CD14-positive monocyte (primary cell): ENCODE measurements at regions not wholly inside any gene's neighbourhood (a gene's known extent, or its start where the extent isn't known, plus 50 kb on each side); places are given as distances from the start of the nearest gene placed in this dataset.

Experiments
- DNase-seq, 3 donors: peaks; one replicate each; pipeline ENCODE4 v3.0.0-alpha.2; 2011 to 2022
- H2AFZ ChIP-seq: 2 replicates; pipeline ENCODE4 v1.6.0; 2012; ENCODE audit warnings: mild to moderate bottlenecking, low read depth, low read length, inconsistent platforms; ENCODE audit not compliant: insufficient read depth, poor library complexity, severe bottlenecking
- H3K27ac ChIP-seq, 2 donors: 1 replicate in 1 of 2; 2 replicates in 1 of 2; pipeline ENCODE4 v1.5.1; 2012 to 2013; ENCODE audit warnings: low read length in 2 of 2, control low read depth in 1 of 2, inconsistent platforms in 1 of 2, low read depth in 1 of 2, mild to moderate bottlenecking in 1 of 2
- H3K27me3 ChIP-seq, 2 donors: one replicate each; pipeline versions ENCODE4 v1.6.0 to v1.6.1; 2011 to 2013; ENCODE audit warnings: low read length in 2 of 2; ENCODE audit not compliant: control insufficient read depth in 2 of 2, insufficient read depth in 2 of 2
- H3K36me3 ChIP-seq, 2 donors: replicated peaks in 1 of 2; 1 replicate in 1 of 2; 2 replicates in 1 of 2; pipeline versions ENCODE4 v1.5.1 to v1.6.1; 2012 to 2013; ENCODE audit warnings: low read length in 2 of 2, control low read depth in 1 of 2, inconsistent platforms in 1 of 2, mild to moderate bottlenecking in 1 of 2; ENCODE audit not compliant: insufficient read depth in 2 of 2, control insufficient read depth in 1 of 2
- H3K4me1 ChIP-seq, 2 donors: 1 replicate in 1 of 2; 2 replicates in 1 of 2; pipeline versions ENCODE4 v1.5.1 to v1.6.1; 2012 to 2013; ENCODE audit warnings: low read length in 2 of 2, control low read depth in 1 of 2, inconsistent platforms in 1 of 2, mild to moderate bottlenecking in 1 of 2, moderate library complexity in 1 of 2; ENCODE audit not compliant: insufficient read depth in 2 of 2, control insufficient read depth in 1 of 2
- H3K4me2 ChIP-seq: replicated peaks from 2 replicates; pipeline ENCODE3; 2012; ENCODE audit warnings: low read length, moderate library complexity, mild to moderate bottlenecking; ENCODE audit not compliant: poor library complexity, severe bottlenecking; ENCODE audit errors: extremely low read depth
- H3K4me3 ChIP-seq, 3 experiments: fragments of 200-600 bp in 1 of 3; sonication (generic) in 1 of 3; replicated peaks in 1 of 3; 1 replicate in 2 of 3; 2 replicates in 1 of 3; pipeline ENCODE4 v1.5.1; 2011 to 2013; ENCODE audit warnings: low read length in 3 of 3, mild to moderate bottlenecking in 3 of 3, control low read depth in 2 of 3, low read depth in 2 of 3, inconsistent platforms in 1 of 3, moderate library complexity in 1 of 3
- H3K79me2 ChIP-seq: 2 replicates; pipeline ENCODE4 v1.6.0; 2012; ENCODE audit warnings: mild to moderate bottlenecking, control low read depth, inconsistent platforms, low read length, moderate library complexity; ENCODE audit not compliant: insufficient read depth
- H3K9ac ChIP-seq: 2 replicates; pipeline ENCODE4 v1.6.0; 2017; ENCODE audit warnings: low read length, mild to moderate bottlenecking; ENCODE audit not compliant: insufficient read depth, poor library complexity, severe bottlenecking
- H3K9me3 ChIP-seq, 2 donors: replicated peaks in 1 of 2; 1 replicate in 1 of 2; 2 replicates in 1 of 2; pipeline versions ENCODE4 v1.5.1 to v1.6.1; 2012 to 2013; ENCODE audit warnings: low read length in 2 of 2, control low read depth in 1 of 2; ENCODE audit not compliant: control insufficient read depth in 1 of 2, insufficient read depth in 1 of 2
- H4K20me1 ChIP-seq: 2 replicates; pipeline ENCODE4 v1.6.0; 2012; ENCODE audit warnings: mild to moderate bottlenecking, low read length, control low read depth, moderate library complexity; ENCODE audit not compliant: insufficient read depth
- H3K27ac Mint-ChIP-seq, 7 donors: one replicate each; pipeline ENCODE4 v1.8.0; 2020; ENCODE audit warnings: mild to moderate bottlenecking in 7 of 7, mixed read lengths in 7 of 7, moderate library complexity in 6 of 7, inconsistent platforms in 2 of 7
- H3K27me3 Mint-ChIP-seq, 3 donors: one replicate each; pipeline ENCODE4 v1.8.0; 2021 to 2022; ENCODE audit warnings: low read depth in 3 of 3, mild to moderate bottlenecking in 3 of 3, mixed read lengths in 3 of 3, moderate library complexity in 3 of 3, inconsistent platforms in 1 of 3
- H3K36me3 Mint-ChIP-seq, 2 donors: one replicate each; pipeline ENCODE4 v1.8.0; 2020; ENCODE audit warnings: mixed read lengths in 2 of 2, inconsistent platforms in 1 of 2, mild to moderate bottlenecking in 1 of 2
- H3K4me1 Mint-ChIP-seq: one replicate; pipeline ENCODE4 v1.8.0; 2020; ENCODE audit warnings: mild to moderate bottlenecking, mixed read lengths
- H3K4me3 Mint-ChIP-seq, 2 donors: one replicate each; pipeline ENCODE4 v1.8.0; 2020; ENCODE audit warnings: mild to moderate bottlenecking in 2 of 2, mixed read lengths in 2 of 2, moderate library complexity in 1 of 2
- H3K9me3 Mint-ChIP-seq, 7 donors: one replicate each; pipeline ENCODE4 v1.8.0; 2020 to 2022; ENCODE audit warnings: mixed read lengths in 7 of 7, mild to moderate bottlenecking in 6 of 7, moderate library complexity in 6 of 7, inconsistent platforms in 2 of 7
- WGBS: methylation state at CpG from one replicate; pipeline ENCODE4 v1.1.5; 2013; ENCODE audit warnings: missing lambda C conversion rate; ENCODE audit not compliant: insufficient coverage; 5-methylcytosine and 5-hydroxymethylcytosine counted together
- intact Hi-C, 2 donors: fragments of 100-400 bp; cut with micrococcal nuclease; formaldehyde crosslinking; loops; one replicate each; pipeline versions ENCODE4 v1.15.0 to v1.15.1; 2023
- TF ChIP-seq, protein P1 (sequence below): fragments of 200-600 bp; IDR thresholded peaks from one replicate; pipeline ENCODE4 v1.8.0; 2022; ENCODE audit warnings: antibody characterized with exemption, mild to moderate bottlenecking

DNA sequence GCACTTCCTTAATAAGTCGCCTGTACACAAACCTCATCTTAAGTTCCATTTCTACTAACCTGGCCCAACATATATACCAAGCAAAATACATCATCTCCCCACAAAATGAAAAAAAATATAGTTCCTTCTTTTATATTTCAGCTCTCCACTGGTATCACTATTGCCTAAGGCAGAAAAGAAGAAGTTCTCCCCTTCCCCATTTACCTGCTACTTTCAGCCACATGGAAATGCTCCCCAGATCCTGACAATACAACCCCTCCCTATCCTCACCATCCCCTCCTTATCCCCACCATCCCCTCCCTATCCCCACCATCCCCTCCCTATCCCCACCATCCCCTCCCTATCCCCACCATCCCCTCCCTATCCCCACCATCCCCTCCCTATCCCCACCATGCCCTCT lies 175.7 kb downstream of the LINC00237 start:
- Mint-ChIP-seq H3K27me3 (peaks cover 1 to 6% (median 3%) of the 10 kb centered on the region in 3 donors), H3K9me3 (peaks cover 0 to 1% (median 0%) of the 10 kb centered on the region in 7 donors), H3K4me1 (no peaks in the 10 kb centered on the region), H3K4me3 (no peak overlapping the region), H3K27ac (peak overlapping the region in 1 of 7 donors; percentile 25), H3K36me3 (no peaks in the 10 kb centered on the region)
- Histone ChIP-seq H3K4me1 (no peaks in the 10 kb centered on the region), H3K4me2 (no peak overlapping the region), H3K36me3 (no peaks in the 10 kb centered on the region), H3K9ac (no peak overlapping the region), H2AFZ (no peak overlapping the region), H3K4me3 (no peak overlapping the region), H3K9me3 (no peaks in the 10 kb centered on the region), H3K27me3 (no peaks in the 10 kb centered on the region), H4K20me1 (no peaks in the 10 kb centered on the region), H3K79me2 (no peaks in the 10 kb centered on the region), H3K27ac (no peak overlapping the region)
- intact Hi-C loops, result no loop called here
- WGBS, result 44% methylated on average over 1 of the region's 1 CpG
- TF ChIP-seq, protein P1, sequence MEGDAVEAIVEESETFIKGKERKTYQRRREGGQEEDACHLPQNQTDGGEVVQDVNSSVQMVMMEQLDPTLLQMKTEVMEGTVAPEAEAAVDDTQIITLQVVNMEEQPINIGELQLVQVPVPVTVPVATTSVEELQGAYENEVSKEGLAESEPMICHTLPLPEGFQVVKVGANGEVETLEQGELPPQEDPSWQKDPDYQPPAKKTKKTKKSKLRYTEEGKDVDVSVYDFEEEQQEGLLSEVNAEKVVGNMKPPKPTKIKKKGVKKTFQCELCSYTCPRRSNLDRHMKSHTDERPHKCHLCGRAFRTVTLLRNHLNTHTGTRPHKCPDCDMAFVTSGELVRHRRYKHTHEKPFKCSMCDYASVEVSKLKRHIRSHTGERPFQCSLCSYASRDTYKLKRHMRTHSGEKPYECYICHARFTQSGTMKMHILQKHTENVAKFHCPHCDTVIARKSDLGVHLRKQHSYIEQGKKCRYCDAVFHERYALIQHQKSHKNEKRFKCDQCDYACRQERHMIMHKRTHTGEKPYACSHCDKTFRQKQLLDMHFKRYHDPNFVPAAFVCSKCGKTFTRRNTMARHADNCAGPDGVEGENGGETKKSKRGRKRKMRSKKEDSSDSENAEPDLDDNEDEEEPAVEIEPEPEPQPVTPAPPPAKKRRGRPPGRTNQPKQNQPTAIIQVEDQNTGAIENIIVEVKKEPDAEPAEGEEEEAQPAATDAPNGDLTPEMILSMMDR, result no peak
- DNase-seq, result no peak

- Mint-ChIP-seq H3K4me3 (no peak overlapping the region), H3K36me3 (no peaks in the 10 kb centered on the region), H3K9me3 (peaks cover 0 to 4% (median 0%) of the 10 kb centered on the region in 7 donors), H3K4me1 (no peaks in the 10 kb centered on the region), H3K27me3 (peaks cover 3 to 7% (median 7%) of the 10 kb centered on the region in 3 donors), H3K27ac (no peak overlapping the region)
- Histone ChIP-seq H3K27ac (no peak overlapping the region), H3K79me2 (no peaks in the 10 kb centered on the region), H3K9me3 (no peaks in the 10 kb centered on the region), H3K36me3 (no peaks in the 10 kb centered on the region), H4K20me1 (no peaks in the 10 kb centered on the region), H3K27me3 (no peaks in the 10 kb centered on the region), H3K4me1 (no peaks in the 10 kb centered on the region), H3K4me2 (no peak overlapping the region), H3K4me3 (no peak overlapping the region), H3K9ac (no peak overlapping the region), H2AFZ (no peak overlapping the region)
- TF ChIP-seq, protein P1, result no peak
- WGBS, result no CpG with 5 or more reads among the region's 5 CpGs
- no peak for DNase-seq
- intact Hi-C loops, result no loop called here
These were observed 176.8 kb downstream of the LINC00237 start for GRCh38 chr20:20929341-20929740.
